ENCODE measurements at regions not wholly inside any gene's neighbourhood (a gene's known extent, or its start where the extent isn't known, plus 50 kb on each side); places are given as distances from the start of the nearest gene placed in this dataset.
A peak's percentile ranks its signal among the peaks of the same experiment; 100 is the strongest.
"Not testable (repeated sequence)": the region's sequence is repeated elsewhere in the genome, so short reads cannot be mapped to it uniquely, and the experiment has no call there.

DNA sequence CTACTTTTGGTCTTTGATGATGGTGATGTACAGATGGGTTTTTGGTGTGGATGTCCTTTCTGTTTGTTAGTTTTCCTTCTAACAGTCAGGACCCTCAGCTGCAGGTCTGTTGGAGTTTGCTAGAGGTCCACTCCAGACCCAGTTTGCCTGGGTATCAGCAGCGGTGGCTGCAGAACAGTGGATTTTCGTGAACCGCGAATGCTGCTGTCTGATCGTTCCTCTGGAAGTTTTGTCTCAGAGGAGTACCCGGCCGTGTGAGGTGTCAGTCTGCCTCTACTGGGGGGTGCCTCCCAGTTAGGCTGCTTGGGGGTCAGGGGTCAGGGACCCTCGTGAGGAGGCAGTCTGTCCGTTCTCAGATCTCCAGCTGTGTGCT lies 56.6 kb upstream of the TNFAIP8 start:
- DNase-seq = not testable (repeated sequence)

GRCh38 chr5:119299615-119300310 lies 56.1 kb upstream of the TNFAIP8 start:
- not testable (repeated sequence) for DNase-seq

GRCh38 chr5:119300311-119300670 lies 55.5 kb upstream of the TNFAIP8 start:
- DNase-seq = no peak

DNA sequence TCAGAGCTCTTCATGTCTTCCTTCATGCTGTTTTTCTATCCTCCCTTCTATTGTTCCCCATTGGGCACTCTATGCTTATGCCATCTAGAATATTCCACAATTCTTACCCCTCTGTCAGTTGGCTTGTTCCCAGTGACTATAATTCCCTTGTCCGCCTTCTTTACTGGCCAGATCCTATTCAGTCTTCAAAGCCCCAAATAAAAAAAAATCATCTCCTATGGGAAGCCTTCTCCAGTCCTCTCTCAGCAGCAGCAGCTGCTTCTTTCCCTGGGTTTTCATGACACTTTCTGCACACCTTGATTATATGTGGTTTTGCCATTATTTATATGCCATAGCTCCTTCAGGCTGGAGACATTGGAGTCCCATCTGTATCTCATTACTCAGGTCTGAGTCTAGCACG lies 54.6 kb upstream of the TNFAIP8 start:
- no peak for DNase-seq

DNA sequence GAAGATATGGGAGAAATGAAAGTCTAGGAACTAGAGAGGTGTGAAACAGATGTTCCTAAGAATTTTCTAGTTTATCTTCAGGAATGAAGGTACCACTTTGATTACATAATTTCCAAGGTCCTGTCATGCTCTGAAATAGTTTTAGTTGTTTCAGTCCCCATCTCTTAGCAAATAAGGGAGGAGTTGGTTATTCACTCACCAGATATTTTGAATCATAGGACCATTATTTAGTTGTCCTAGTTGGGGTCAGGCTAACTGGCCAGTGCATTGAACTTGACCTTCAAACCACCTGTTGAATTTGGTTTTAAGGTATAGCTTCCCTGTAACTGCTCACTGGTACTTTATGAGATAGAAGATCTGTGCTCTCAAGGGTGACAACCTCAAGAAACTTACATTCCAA lies 53.9 kb upstream of the TNFAIP8 start:
- no peak for DNase-seq

DNA sequence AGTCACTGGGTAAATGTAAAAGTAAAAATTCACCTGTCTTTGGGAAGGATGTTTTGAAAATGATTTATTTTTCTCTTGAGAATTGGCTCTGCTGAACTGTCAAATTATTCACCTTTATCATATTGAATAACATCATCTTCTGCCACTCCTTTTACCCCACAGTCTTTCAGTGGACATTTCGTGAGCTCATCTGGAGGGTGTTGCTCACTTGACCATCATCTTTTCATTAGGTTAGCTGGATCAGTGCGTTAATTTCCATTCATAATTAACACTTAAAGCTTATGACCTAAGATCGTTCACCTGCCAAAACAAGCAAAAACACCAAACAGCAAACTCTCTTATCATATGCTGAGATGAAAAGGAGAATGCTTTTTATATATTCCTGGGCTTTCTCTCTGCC lies 53.4 kb upstream of the TNFAIP8 start:
- DNase-seq = no peak

DNA sequence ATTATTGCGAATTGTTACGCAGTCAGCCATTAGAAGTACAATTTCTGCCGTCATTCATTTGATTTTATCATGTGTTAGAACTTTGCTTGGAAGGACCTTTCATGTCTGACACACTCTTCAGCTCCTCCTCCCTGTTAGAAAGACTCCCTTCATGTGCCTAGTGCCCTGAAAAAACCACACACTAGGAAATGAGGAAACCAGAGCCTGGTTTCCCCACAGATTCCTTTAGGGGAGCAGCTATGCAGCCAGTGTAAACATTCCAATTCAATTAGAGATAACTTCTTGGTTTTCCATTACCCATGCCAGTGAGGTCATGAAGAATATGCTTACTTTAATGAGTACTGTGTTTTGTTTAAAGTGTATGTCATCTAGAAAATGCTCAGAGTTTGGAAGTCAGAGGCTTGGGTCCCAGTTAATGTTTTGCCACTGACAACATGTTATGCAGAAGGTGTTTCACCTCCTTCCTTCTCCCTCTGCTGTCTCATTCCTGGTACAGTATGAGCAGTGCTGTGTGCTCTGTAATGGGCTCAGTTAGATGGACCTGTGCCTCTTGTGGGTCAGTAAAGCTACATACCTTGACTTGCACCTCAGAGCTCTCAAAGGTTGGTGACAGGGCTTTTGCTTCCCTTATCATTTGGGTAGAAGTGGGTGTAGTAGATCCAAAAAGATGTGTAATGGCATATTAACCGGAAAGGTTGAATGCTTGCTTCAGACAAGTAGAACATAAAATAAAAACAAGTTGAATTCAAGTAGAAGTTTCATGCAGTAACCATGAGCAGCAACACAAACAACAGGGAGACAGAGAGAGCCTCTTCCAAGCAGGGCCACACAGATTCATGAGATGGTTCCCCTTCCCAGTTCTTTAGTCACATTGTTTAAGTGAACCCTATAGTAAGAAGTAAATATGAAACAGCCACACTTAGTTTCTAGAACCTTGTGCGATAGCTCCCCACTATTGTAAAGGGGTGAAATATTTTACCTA lies 52.6 kb upstream of the TNFAIP8 start:
- peak; percentile 76 for DNase-seq

- DNase-seq = no peak
Measured at GRCh38 chr5:119304439-119305211, 51.2 kb upstream of the TNFAIP8 start.
